Adrenal gland (tissue), 9 donors: ENCODE measurements at regions not wholly inside any gene's neighbourhood (a gene's known extent, or its start where the extent isn't known, plus 50 kb on each side); places are given as distances from the start of the nearest gene placed in this dataset.

Experiments
- DNase-seq, 7 donors: peaks; one replicate each; pipeline ENCODE4 v3.0.0-alpha.2; 2019 to 2020
- H3K27ac ChIP-seq, 5 donors: fragments of 200-600 bp; sonication (generic) in 4 of 5; 1 replicate in 3 of 5; 2 replicates in 2 of 5; pipeline versions ENCODE4 v1.5.1 to v1.8.0; 2016 to 2020; ENCODE audit warnings: mild to moderate bottlenecking in 1 of 5
- H3K27me3 ChIP-seq: fragments of 200-600 bp; 2 replicates; pipeline ENCODE4 v1.8.0; 2021
- H3K36me3 ChIP-seq, 2 donors: fragments of 200-600 bp; replicated peaks in 1 of 2; 1 replicate in 1 of 2; 2 replicates in 1 of 2; pipeline versions ENCODE4 v1.5.1 to v1.8.0; 2018 to 2022
- H3K4me1 ChIP-seq, 2 donors: fragments of 200-600 bp; replicated peaks in 1 of 2; 1 replicate in 1 of 2; 2 replicates in 1 of 2; pipeline versions ENCODE4 v1.5.1 to v1.8.0; 2018 to 2021
- H3K4me3 ChIP-seq, 4 donors: fragments of 200-600 bp; sonication (generic) in 3 of 4; one replicate each; pipeline ENCODE4 v1.5.1; 2016 to 2018
- H3K9me3 ChIP-seq, 3 donors: fragments of 200-600 bp; sonication (generic) in 1 of 3; replicated peaks in 1 of 3; 1 replicate in 2 of 3; 2 replicates in 1 of 3; pipeline versions ENCODE4 v1.5.1 to v1.8.0; 2016 to 2021
- POLR2A ChIP-seq, 2 donors: fragments of 450-650 bp; IDR thresholded peaks; one replicate each; pipeline ENCODE4 v1.6.1; 2017; ENCODE audit warnings: antibody characterized with exemption in 2 of 2, mild to moderate bottlenecking in 2 of 2, moderate library complexity in 1 of 2
- WGBS, 4 donors: extraction: QIAGEN DNeasy Blood & Tissue Kit in 2 of 4; methylation state at CpG; one replicate each; pipeline versions ENCODE4 v1.1.5 to v1.1.7; 2013 to 2017; 5-methylcytosine and 5-hydroxymethylcytosine counted together
- intact Hi-C, 2 donors: fragments of 100-400 bp; cut with DNase I; formaldehyde crosslinking; loops; one replicate each; pipeline versions ENCODE4 v1.14.1 to v1.15.0; 2022 to 2023
- TF ChIP-seq, protein P1 (sequence below), 6 experiments: fragments of 450-650 bp in 4 of 6; fragments of 200-600 bp in 2 of 6; sonication (generic) in 1 of 6; IDR thresholded peaks; 1 replicate in 5 of 6; 2 replicates in 1 of 6; pipeline versions ENCODE4 v1.5.1 to v1.8.0; 2016 to 2021; ENCODE audit warnings: antibody characterized with exemption in 6 of 6, mild to moderate bottlenecking in 2 of 6, moderate library complexity in 1 of 6
- donor health status: healthy with polysubstance abuse.
- donor health status: Bipolar disorder and iron deficiency.
- donor health status: DM: yes; HTN: yes; CAD: no.
- donor health status: DM: no; HTN: no; CAD: no.
- donor health status: DM: no; HTN: no; CAD: no.

DNA sequence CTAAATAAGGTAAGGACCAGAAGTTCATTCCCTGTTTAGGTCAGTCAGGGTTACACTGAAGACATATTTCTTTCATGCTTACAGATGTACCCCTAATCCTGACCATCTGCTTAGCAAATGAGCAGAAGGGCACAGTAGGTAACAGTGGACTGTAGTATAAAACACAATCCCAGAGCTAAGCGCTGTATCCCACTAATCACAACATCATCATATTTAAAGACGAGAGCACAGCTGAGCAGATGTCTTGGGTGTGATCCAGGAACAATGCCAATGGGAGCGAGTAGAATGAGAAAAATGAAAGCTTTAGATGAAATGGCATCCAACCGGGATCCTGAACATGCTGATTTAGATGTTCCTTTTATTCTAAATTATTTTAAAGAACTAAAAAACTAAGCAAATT, 213.4 kb downstream of the CCER1 start:
- TF ChIP-seq, protein P1, sequence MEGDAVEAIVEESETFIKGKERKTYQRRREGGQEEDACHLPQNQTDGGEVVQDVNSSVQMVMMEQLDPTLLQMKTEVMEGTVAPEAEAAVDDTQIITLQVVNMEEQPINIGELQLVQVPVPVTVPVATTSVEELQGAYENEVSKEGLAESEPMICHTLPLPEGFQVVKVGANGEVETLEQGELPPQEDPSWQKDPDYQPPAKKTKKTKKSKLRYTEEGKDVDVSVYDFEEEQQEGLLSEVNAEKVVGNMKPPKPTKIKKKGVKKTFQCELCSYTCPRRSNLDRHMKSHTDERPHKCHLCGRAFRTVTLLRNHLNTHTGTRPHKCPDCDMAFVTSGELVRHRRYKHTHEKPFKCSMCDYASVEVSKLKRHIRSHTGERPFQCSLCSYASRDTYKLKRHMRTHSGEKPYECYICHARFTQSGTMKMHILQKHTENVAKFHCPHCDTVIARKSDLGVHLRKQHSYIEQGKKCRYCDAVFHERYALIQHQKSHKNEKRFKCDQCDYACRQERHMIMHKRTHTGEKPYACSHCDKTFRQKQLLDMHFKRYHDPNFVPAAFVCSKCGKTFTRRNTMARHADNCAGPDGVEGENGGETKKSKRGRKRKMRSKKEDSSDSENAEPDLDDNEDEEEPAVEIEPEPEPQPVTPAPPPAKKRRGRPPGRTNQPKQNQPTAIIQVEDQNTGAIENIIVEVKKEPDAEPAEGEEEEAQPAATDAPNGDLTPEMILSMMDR (IDR thresholded peaks at IDR 0.05): no peak
- TF ChIP-seq POLR2A (IDR thresholded peaks at IDR 0.05): no peak
- H3K4me1 ChIP-seq: no peaks in the 10 kb centered on the region
- no peaks in the 10 kb centered on the region for H3K36me3 ChIP-seq
- 72 to 73% (median 73%) methylated on average over 4 of the region's 4 CpGs for WGBS, 4 donors
- no peak overlapping the region for H3K27ac ChIP-seq
- no peak for DNase-seq
- intact Hi-C loops: no loop called here
- no peaks in the 10 kb centered on the region for H3K27me3 ChIP-seq
- H3K9me3 ChIP-seq: no peaks in the 10 kb centered on the region
- H3K4me3 ChIP-seq: no peak overlapping the region

DNA sequence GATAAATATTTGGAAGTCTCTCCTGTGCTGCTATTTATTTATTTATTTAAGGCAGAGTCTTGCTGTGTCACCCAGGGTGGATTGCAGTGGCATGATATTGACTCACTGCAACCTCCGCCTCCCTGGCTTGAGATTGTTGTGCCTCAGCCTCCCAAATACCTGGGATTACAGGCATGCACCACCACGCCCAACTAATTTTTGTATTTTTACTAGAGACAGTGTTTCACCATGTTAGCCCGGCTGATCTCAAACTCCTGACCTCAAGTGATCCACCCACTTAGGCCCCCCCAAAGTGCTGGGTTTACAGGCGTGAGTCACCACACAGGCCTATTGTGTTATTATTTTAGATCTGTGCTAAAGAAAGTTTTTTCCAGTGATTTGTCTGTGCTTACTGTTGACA, 225.2 kb downstream of the CCER1 start:
- TF ChIP-seq POLR2A (IDR thresholded peaks at IDR 0.05): no peak
- TF ChIP-seq, protein P1 (IDR thresholded peaks at IDR 0.05): no peak
- intact Hi-C loops: no loop called here
- 71 to 83% (median 77%) methylated on average over 4 of the region's 4 CpGs for WGBS, 4 donors

DNA sequence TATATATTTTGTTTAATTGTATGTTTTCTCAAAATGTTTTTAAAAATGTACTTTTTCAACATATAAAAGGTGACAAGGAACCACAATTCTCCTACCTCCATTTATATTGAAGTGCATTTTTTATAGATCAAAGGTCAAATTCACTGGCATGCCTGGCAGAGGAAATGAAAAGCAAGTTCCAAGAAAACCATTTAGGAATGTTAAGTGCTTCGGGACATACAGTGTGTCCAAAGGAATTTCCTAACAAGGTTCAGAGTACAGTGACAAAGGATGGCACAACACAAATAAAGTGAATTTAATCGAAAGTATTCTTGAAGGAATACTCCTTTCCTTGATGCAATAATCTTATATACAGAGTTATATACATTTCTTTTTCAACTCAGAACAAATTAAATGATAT, 242.3 kb downstream of the CCER1 start:
- Histone ChIP-seq H3K4me3 (no peak overlapping the region), H3K27ac (no peak overlapping the region), H3K36me3 (no peaks in the 10 kb centered on the region), H3K27me3 (no peaks in the 10 kb centered on the region), H3K9me3 (no peaks in the 10 kb centered on the region), H3K4me1 (no peaks in the 10 kb centered on the region)
- TF ChIP-seq POLR2A (IDR thresholded peaks at IDR 0.05): no peak
- TF ChIP-seq, protein P1 (IDR thresholded peaks at IDR 0.05): no peak
- intact Hi-C loops: no loop called here
- no peak for DNase-seq
- WGBS, 4 donors: 51 to 59% (median 57%) methylated on average over 2 of the region's 2 CpGs

More for the DNA sequence above, 225.2 kb downstream of the CCER1 start:
- Histone ChIP-seq H3K4me3 (no peak overlapping the region), H3K4me1 (no peaks in the 10 kb centered on the region), H3K36me3 (no peaks in the 10 kb centered on the region), H3K27me3 (no peaks in the 10 kb centered on the region), H3K27ac (no peak overlapping the region), H3K9me3 (no peaks in the 10 kb centered on the region)
- DNase-seq: no peak

DNA sequence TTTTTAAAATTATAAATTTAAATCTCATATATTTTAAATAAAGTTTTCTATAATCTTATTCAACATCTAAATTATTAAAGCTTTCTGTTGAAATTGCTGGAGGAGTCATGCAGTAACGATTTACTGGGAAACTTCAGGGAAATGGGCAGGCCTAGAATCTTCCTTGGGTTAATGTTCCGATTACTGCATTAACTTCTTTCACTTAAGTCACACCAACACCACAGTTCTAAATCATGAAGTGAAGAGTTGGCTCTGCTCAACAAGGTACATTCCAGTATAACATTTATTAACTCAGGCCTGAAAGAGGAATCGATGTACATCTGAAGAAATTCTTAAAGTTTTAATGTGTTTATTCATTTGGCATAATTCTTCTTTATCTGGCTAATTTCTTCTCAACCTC, 244.3 kb downstream of the CCER1 start:
- no peak overlapping the region for H3K27ac ChIP-seq
- no peak for TF ChIP-seq POLR2A (IDR thresholded peaks at IDR 0.05)
- TF ChIP-seq, protein P1 (IDR thresholded peaks at IDR 0.05): no peak
- WGBS, 4 donors: 83 to 92% (median 85%) methylated on average over 3 of the region's 3 CpGs

More for the DNA sequence above, 244.3 kb downstream of the CCER1 start:
- Histone ChIP-seq H3K4me1 (no peaks in the 10 kb centered on the region), H3K27me3 (no peaks in the 10 kb centered on the region), H3K36me3 (no peaks in the 10 kb centered on the region), H3K9me3 (no peaks in the 10 kb centered on the region), H3K4me3 (no peak overlapping the region)
- intact Hi-C loops: no loop called here
- DNase-seq: no peak
